ENCODE measurements at regions not wholly inside any gene's neighbourhood (a gene's known extent, or its start where the extent isn't known, plus 50 kb on each side); places are given as distances from the start of the nearest gene placed in this dataset.

- Histone ChIP-seq H3K36me3 (ENCODE audit: low read depth) (no peaks in the 10 kb centered on the region), H3K27ac (no peak overlapping the region), H3K79me2 (ENCODE audit: low read depth) (no peaks in the 10 kb centered on the region), H3K4me3 (no peak overlapping the region), H3F3A (ENCODE audit: insufficient read depth, low read depth) (no peaks in the 10 kb centered on the region), H3K4me1 (replicated peaks; ENCODE audit: insufficient read depth) (no peaks in the 10 kb centered on the region), H3K27me3 (ENCODE audit: insufficient read depth, low read depth) (no peaks in the 10 kb centered on the region), H2AFZ (no peak overlapping the region), H3K4me2 (no peak overlapping the region), H4K20me1 (ENCODE audit: insufficient read depth) (no peaks in the 10 kb centered on the region), H3K9me3 (ENCODE audit: insufficient read depth, low read depth) (no peaks in the 10 kb centered on the region), H3K9me2 (ENCODE audit: insufficient read depth) (no peaks in the 10 kb centered on the region)
- DNase-seq, result no peak
- POLR2A ChIA-PET (ENCODE audit: unreplicated experiment), result no interaction called here
- TF ChIP-seq, protein P1, sequence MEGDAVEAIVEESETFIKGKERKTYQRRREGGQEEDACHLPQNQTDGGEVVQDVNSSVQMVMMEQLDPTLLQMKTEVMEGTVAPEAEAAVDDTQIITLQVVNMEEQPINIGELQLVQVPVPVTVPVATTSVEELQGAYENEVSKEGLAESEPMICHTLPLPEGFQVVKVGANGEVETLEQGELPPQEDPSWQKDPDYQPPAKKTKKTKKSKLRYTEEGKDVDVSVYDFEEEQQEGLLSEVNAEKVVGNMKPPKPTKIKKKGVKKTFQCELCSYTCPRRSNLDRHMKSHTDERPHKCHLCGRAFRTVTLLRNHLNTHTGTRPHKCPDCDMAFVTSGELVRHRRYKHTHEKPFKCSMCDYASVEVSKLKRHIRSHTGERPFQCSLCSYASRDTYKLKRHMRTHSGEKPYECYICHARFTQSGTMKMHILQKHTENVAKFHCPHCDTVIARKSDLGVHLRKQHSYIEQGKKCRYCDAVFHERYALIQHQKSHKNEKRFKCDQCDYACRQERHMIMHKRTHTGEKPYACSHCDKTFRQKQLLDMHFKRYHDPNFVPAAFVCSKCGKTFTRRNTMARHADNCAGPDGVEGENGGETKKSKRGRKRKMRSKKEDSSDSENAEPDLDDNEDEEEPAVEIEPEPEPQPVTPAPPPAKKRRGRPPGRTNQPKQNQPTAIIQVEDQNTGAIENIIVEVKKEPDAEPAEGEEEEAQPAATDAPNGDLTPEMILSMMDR (conservative IDR thresholded peaks at IDR 0.05), result no peak
- TF ChIP-seq EZH2 (IDR thresholded peaks at IDR 0.05; ENCODE audit: low read depth), result no peak
- no TSS peak for BruUV-seq (replicated peaks)
- CTCF ChIA-PET, result no interaction called here
- intact Hi-C loops (cut with micrococcal nuclease; ENCODE audit: unreplicated experiment), result no loop called here
Measured at GRCh38 chr10:4013651-4014121, 228.7 kb upstream of the KLF6 start.

DNA sequence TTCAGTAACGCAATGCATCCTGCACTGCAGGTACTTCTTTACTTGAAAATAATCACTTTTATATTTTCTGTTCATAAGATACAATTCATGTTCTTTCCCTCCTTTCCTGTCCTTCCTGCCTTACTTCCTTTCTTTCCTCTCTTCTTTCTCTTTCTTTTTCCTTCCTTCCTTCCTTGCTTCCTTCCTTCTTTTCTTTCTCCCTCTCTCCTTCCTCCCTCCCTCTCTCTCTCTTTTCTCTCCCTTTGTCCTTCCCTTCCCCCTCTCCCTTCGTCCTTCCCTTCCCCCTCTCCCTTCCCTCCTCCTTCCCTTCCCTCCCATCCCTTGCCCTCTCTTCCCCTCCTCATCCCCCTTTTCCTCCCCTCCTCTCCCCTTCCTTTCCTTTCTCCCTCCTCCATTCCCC lies 227.8 kb upstream of the KLF6 start:
- TF ChIP-seq, protein P1 (conservative IDR thresholded peaks at IDR 0.05), result no peak
- TF ChIP-seq EZH2 (IDR thresholded peaks at IDR 0.05; ENCODE audit: low read depth), result no peak
- no peak overlapping the region for H2AFZ ChIP-seq
- H3K79me2 ChIP-seq (ENCODE audit: low read depth), result no peaks in the 10 kb centered on the region
- no peak overlapping the region for H3K27ac ChIP-seq
- H3K27me3 ChIP-seq (ENCODE audit: insufficient read depth, low read depth), result no peaks in the 10 kb centered on the region
- H3F3A ChIP-seq (ENCODE audit: insufficient read depth, low read depth), result no peaks in the 10 kb centered on the region
- ChIA-PET POLR2A (ENCODE audit: unreplicated experiment) (interaction anchor here (0.6 kb wide), 1 partner anchor 418 kb away, joined by 3 read pairs; no protein-coding TSS in a partner anchor), CTCF (interaction anchor here (0.5 kb wide), 1 partner anchor 10 kb away, joined by 7 read pairs; no protein-coding TSS in a partner anchor)
- H3K36me3 ChIP-seq (ENCODE audit: low read depth), result no peaks in the 10 kb centered on the region
- H3K9me3 ChIP-seq (ENCODE audit: insufficient read depth, low read depth), result no peaks in the 10 kb centered on the region
- H3K9me2 ChIP-seq (ENCODE audit: insufficient read depth), result no peaks in the 10 kb centered on the region
- no peaks in the 10 kb centered on the region for H4K20me1 ChIP-seq (ENCODE audit: insufficient read depth)
- no peak overlapping the region for H3K4me2 ChIP-seq
- BruUV-seq (replicated peaks), result no TSS peak
- no peak for DNase-seq
- H3K4me3 ChIP-seq, result no peak overlapping the region
- H3K4me1 ChIP-seq (replicated peaks; ENCODE audit: insufficient read depth), result no peaks in the 10 kb centered on the region
- intact Hi-C loops (cut with micrococcal nuclease; ENCODE audit: unreplicated experiment), result no loop called here

DNA sequence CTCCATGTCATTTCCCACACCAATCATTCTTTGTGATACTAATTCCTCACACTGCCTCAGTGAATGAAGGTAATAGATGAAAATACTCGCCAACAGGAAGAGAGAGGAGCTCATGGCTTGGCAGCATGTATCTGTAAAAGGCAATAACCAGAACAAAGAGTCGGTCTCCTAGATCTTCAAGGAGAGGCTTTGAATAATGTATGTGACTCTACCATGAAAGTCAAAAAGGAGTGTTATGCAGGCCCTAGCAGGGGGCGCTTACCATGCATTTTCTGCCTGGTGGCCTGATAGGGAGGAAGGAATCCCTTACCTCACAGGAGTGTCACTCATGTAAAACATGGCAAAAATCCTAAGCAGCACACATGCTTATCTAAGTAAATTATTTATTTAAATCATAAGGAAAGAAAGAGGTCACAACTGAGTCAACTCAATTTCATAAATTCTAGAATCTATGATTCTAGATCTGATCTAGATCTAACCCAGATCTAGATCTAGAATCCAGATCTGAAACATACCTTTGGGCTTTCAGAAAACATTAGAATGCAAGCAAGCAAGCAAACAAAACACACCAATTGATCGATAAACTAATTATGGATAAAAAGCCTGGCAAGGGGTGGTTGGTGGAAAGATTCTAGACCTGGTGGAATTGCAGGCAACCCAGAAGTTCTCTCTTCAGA lies 226.3 kb upstream of the KLF6 start:
- H4K20me1 ChIP-seq (ENCODE audit: insufficient read depth), result no peaks in the 10 kb centered on the region
- no TSS peak for BruUV-seq (replicated peaks)
- no peak for DNase-seq
- no peak overlapping the region for H3K4me2 ChIP-seq
- no peak overlapping the region for H3K4me3 ChIP-seq
- H3K79me2 ChIP-seq (ENCODE audit: low read depth), result no peaks in the 10 kb centered on the region
- H3F3A ChIP-seq (ENCODE audit: insufficient read depth, low read depth), result no peaks in the 10 kb centered on the region
- no peaks in the 10 kb centered on the region for H3K9me2 ChIP-seq (ENCODE audit: insufficient read depth)
- H3K4me1 ChIP-seq (replicated peaks; ENCODE audit: insufficient read depth), result no peaks in the 10 kb centered on the region
- H3K9me3 ChIP-seq (ENCODE audit: insufficient read depth, low read depth), result no peaks in the 10 kb centered on the region
- no peaks in the 10 kb centered on the region for H3K27me3 ChIP-seq (ENCODE audit: insufficient read depth, low read depth)
- POLR2A ChIA-PET (ENCODE audit: unreplicated experiment), result no interaction called here
- H3K27ac ChIP-seq, result no peak overlapping the region
- no peaks in the 10 kb centered on the region for H3K36me3 ChIP-seq (ENCODE audit: low read depth)
- H2AFZ ChIP-seq, result no peak overlapping the region
- no peak for TF ChIP-seq EZH2 (IDR thresholded peaks at IDR 0.05; ENCODE audit: low read depth)
- TF ChIP-seq, protein P1 (conservative IDR thresholded peaks at IDR 0.05), result no peak
- intact Hi-C loops (cut with micrococcal nuclease; ENCODE audit: unreplicated experiment), result no loop called here
- CTCF ChIA-PET, result no interaction called here
